ENCODE measurements at regions not wholly inside any gene's neighbourhood (a gene's known extent, or its start where the extent isn't known, plus 50 kb on each side); places are given as distances from the start of the nearest gene placed in this dataset.
"Not testable (repeated sequence)": the region's sequence is repeated elsewhere in the genome, so short reads cannot be mapped to it uniquely, and the experiment has no call there.

DNA sequence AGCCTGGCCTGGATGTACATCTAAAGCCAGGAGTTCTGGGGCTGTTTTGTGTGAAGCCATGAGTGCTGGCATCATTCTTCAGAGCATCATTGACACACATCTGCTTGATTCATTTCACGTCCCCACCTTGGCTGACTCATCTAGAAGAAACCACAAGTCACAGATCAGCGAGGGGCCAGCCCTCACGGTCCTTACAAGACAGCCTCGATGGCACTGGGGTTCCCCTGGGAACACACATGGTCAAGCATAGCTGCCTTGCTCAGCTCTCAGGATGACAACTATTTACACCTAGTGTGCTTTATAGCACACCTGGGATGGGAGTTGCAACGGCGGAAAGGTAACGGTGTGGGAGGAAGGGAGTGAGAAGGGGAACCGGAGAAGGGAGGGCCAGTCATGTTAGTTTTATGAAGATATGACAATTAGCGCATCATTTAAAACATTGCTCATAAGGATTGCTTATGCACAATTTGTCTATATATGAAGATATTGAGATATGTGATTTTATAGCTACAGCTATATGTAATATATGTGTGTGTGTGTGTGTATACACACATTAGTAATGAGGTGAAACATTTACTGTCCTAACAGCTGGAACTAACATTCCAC, 227.1 kb downstream of the RPLP1 start:
- no peak overlapping the region for H3K9ac ChIP-seq (ENCODE audit: low read depth, low read length)
- no peak overlapping the region for H3K4me2 ChIP-seq (ENCODE audit: low read length)
- peaks cover 26% of the 10 kb centered on the region for H3K27me3 ChIP-seq (ENCODE audit: control insufficient read depth, insufficient read depth, low read length)
- no peaks in the 10 kb centered on the region for H3K36me3 ChIP-seq (ENCODE audit: insufficient read depth, low read length)
- no peak overlapping the region for H3K4me3 ChIP-seq (ENCODE audit: low read length)
- peaks cover 2% of the 10 kb centered on the region for H3K9me3 ChIP-seq (replicated peaks; ENCODE audit: low read length)
- no peaks in the 10 kb centered on the region for H3K4me1 ChIP-seq (ENCODE audit: control insufficient read depth, insufficient read depth, low read length)

DNA sequence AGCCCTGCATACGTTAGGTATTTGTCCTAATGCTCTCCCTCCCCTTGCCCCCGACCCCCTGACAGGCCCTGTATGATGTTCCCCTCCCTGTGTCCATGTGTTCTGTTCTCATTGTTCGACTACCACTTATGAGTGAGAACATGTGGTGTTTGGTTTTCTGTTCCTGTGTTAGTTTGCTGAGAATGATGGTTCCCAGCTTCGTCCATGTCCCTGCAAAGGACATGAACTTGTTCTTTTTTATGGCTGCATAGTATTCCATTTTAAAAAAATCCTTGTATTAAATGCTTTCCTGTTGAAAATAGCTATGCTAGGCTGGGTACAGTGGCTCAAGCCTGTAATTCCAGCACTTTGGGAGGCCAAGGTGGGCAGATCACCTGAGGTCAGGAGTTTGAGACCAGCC, 232.2 kb downstream of the RPLP1 start:
- not testable (repeated sequence) for H3K36me3 ChIP-seq (ENCODE audit: insufficient read depth, low read length)

DNA sequence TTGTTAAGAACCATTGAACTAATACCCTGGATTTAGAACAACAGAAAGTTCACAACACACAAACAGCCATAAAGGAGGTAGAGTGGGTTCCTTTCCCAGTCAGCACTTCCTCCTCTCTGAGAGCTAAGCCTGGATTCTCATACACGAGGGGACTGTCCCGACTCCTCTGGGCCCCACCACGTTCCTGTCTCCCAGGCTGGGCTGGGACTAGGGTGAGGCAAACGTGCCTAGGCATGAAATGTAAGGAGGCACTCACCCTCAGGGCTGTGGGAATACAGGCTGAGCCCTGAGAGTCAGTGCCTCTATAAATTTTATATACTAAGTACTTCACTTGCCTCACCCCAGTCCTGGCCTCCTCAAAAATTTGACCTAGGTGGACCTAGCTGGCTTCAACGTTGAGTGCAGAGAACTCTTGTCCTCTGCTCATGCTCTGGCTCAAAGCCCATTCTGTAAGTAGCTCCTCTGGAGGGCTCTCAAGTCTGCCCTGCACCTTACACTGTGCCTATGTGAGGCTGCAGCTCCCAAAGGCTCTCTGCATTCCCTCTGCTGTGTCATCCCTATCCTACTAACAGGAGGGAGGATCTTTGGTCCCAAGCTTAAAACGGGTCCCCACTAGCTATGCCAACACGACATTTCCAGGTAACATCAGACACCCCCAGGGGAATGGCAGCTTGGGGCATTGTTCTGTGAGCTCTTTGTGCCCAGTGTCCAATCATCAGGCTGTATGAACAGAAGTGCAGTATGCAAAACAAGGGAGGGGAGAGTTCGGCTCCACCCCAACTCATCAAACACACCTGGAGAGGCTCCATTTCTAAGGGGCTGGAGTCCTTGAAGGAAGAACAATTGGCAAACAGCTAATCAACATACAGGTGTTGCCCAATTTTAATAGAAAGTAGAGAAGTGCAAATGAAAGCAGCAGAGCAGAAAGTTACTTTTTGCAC, 233.2 kb downstream of the RPLP1 start:
- no peaks in the 10 kb centered on the region for H3K4me1 ChIP-seq (ENCODE audit: control insufficient read depth, insufficient read depth, low read length)
- H3K9me3 ChIP-seq (replicated peaks; ENCODE audit: low read length) = peaks cover 2% of the 10 kb centered on the region
- H3K4me3 ChIP-seq (ENCODE audit: low read length) = no peak overlapping the region
- H3K27me3 ChIP-seq (ENCODE audit: control insufficient read depth, insufficient read depth, low read length) = no peaks in the 10 kb centered on the region
- no peaks in the 10 kb centered on the region for H3K36me3 ChIP-seq (ENCODE audit: insufficient read depth, low read length)
- H3K9ac ChIP-seq (ENCODE audit: low read depth, low read length) = no peak overlapping the region
- H3K4me2 ChIP-seq (ENCODE audit: low read length) = no peak overlapping the region

More for the DNA sequence above, 232.2 kb downstream of the RPLP1 start:
- H3K4me1 ChIP-seq (ENCODE audit: control insufficient read depth, insufficient read depth, low read length); H3K9me3 ChIP-seq (replicated peaks; ENCODE audit: low read length); H3K9ac ChIP-seq (ENCODE audit: low read depth, low read length); H3K4me3 ChIP-seq (ENCODE audit: low read length); H3K4me2 ChIP-seq (ENCODE audit: low read length); H3K27me3 ChIP-seq (ENCODE audit: control insufficient read depth, insufficient read depth, low read length): not testable (repeated sequence)

DNA sequence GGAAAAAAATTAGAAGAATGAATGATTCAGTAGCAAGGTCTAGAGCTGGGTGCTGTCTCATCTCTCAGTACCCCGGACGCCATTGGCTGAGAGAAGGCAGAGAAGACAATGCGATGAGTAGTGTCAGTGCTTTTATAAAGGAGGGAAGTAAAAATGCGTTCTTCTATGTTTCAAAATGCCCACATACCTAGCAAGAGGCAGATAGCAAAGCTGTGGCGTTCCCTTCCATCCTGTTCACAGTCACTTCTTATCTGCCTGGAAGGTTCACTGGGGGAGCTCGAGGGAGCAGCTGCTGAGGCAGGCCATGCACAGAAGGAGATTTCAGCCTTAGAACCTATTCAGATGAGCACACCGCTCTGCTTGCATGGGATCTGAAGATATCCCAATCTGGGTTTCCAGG, 234.0 kb downstream of the RPLP1 start:
- no peak overlapping the region for H3K4me3 ChIP-seq (ENCODE audit: low read length)
- no peaks in the 10 kb centered on the region for H3K27me3 ChIP-seq (ENCODE audit: control insufficient read depth, insufficient read depth, low read length)
- H3K36me3 ChIP-seq (ENCODE audit: insufficient read depth, low read length) = no peaks in the 10 kb centered on the region
- peaks cover 2% of the 10 kb centered on the region for H3K9me3 ChIP-seq (replicated peaks; ENCODE audit: low read length)
- no peak overlapping the region for H3K4me2 ChIP-seq (ENCODE audit: low read length)
- H3K4me1 ChIP-seq (ENCODE audit: control insufficient read depth, insufficient read depth, low read length) = no peaks in the 10 kb centered on the region
- H3K9ac ChIP-seq (ENCODE audit: low read depth, low read length) = no peak overlapping the region

DNA sequence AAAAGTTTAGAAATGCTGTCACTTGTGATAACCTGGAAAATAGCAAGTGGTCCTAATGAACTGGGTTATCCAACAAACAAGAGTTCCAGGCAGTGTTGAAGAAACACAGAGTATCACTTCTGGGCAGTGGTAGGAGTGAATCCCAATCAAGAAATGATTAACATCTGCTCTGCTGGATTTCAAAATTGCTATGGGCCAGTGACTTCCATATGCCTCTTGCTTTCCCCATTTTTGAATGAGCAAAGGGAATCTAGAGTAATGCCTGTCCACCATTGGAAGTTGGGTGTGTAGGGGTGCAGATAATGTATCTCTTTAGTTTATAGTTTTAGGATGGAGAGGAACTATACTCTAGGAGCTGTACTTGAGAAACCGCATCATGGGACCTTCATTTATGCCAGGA, 236.5 kb downstream of the RPLP1 start:
- Histone ChIP-seq H3K27me3 (ENCODE audit: control insufficient read depth, insufficient read depth, low read length) (peaks cover 23% of the 10 kb centered on the region), H3K4me1 (ENCODE audit: control insufficient read depth, insufficient read depth, low read length) (no peaks in the 10 kb centered on the region), H3K36me3 (ENCODE audit: insufficient read depth, low read length) (no peaks in the 10 kb centered on the region), H3K4me3 (ENCODE audit: low read length) (no peak overlapping the region), H3K9me3 (replicated peaks; ENCODE audit: low read length) (no peaks in the 10 kb centered on the region), H3K9ac (ENCODE audit: low read depth, low read length) (no peak overlapping the region), H3K4me2 (ENCODE audit: low read length) (no peak overlapping the region)

DNA sequence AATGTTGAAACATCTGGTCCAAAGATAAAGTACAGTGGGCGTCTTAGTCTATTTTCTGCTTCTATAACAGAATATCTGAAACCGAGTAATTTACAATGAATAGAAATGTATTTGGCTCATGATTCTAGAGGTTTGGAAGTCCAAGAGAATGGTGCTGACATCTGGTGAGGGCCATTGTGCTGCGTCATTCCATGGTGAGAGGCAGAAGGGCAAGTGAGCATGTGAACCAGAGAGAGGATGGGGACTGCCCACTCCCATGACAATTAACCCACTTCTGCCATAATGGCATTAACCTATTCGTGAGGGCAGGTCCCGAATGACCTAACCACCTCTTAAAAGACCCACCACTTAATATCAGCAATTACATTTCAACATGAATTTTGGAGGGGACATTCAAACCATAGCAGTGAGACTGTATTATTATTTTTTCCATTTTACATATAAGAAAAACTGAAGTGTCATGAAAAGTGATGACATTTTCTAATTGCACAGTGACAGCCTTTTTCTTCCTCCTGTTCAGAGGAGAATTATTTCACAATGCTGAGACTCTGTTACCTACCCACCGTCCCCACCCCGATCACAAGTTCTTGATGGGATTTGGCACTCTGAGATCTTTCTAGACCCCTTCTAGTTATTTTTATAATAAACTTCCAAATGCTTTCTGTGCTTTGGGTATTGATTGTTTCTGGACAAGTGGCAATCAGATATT, 238.8 kb downstream of the RPLP1 start:
- H3K27me3 ChIP-seq (ENCODE audit: control insufficient read depth, insufficient read depth, low read length) = peaks cover 27% of the 10 kb centered on the region
- no peaks in the 10 kb centered on the region for H3K36me3 ChIP-seq (ENCODE audit: insufficient read depth, low read length)
- no peak overlapping the region for H3K4me2 ChIP-seq (ENCODE audit: low read length)
- H3K4me1 ChIP-seq (ENCODE audit: control insufficient read depth, insufficient read depth, low read length) = no peaks in the 10 kb centered on the region
- no peaks in the 10 kb centered on the region for H3K9me3 ChIP-seq (replicated peaks; ENCODE audit: low read length)
- no peak overlapping the region for H3K4me3 ChIP-seq (ENCODE audit: low read length)
- H3K9ac ChIP-seq (ENCODE audit: low read depth, low read length) = no peak overlapping the region

DNA sequence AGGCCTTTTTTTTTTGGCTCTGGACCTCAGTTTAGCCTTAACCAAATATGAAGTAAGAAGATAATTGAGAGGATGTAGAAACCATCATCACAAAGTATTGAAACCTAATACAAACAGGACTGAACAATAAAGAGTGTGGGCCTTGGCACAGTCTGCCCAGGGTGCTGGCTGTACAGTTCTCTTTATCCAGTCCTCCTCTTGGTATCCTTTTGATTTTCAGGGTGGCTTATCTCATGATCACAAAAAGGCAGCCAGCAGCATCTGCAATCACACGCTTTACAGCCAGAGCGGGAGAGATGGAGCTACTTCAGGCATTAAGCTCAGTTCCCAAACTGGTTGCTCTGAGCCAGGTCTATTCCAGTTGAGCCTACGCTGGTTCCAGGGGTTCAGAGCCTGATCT, 239.7 kb downstream of the RPLP1 start:
- no peaks in the 10 kb centered on the region for H3K9me3 ChIP-seq (replicated peaks; ENCODE audit: low read length)
- H3K4me1 ChIP-seq (ENCODE audit: control insufficient read depth, insufficient read depth, low read length) = no peaks in the 10 kb centered on the region
- peaks cover 34% of the 10 kb centered on the region for H3K27me3 ChIP-seq (ENCODE audit: control insufficient read depth, insufficient read depth, low read length)
- H3K9ac ChIP-seq (ENCODE audit: low read depth, low read length) = no peak overlapping the region
- no peaks in the 10 kb centered on the region for H3K36me3 ChIP-seq (ENCODE audit: insufficient read depth, low read length)
- no peak overlapping the region for H3K4me3 ChIP-seq (ENCODE audit: low read length)
- H3K4me2 ChIP-seq (ENCODE audit: low read length) = no peak overlapping the region

DNA sequence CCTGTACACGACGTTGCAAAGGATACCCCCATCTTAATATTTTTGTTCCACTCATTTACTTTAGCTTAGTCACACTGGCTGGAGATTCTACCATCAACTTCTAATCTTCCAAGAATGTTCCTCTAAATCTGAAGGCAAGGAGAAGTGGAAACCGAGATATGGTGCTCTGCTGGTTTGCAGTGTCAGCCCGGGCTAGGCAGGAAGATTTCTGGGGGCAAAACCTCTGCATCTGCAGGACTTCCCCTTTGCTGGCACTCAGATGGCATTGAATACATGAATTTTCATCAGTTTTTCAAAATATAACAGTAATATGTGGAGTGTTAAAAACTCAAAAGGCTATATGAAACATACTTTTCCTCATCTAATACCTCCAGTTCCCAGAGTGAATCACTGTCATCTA, 240.4 kb downstream of the RPLP1 start:
- H3K9me3 ChIP-seq (replicated peaks; ENCODE audit: low read length) = no peaks in the 10 kb centered on the region
- no peak overlapping the region for H3K9ac ChIP-seq (ENCODE audit: low read depth, low read length)
- H3K4me2 ChIP-seq (ENCODE audit: low read length) = no peak overlapping the region
- H3K27me3 ChIP-seq (ENCODE audit: control insufficient read depth, insufficient read depth, low read length) = peaks cover 34% of the 10 kb centered on the region
- H3K4me1 ChIP-seq (ENCODE audit: control insufficient read depth, insufficient read depth, low read length) = no peaks in the 10 kb centered on the region
- no peaks in the 10 kb centered on the region for H3K36me3 ChIP-seq (ENCODE audit: insufficient read depth, low read length)
- H3K4me3 ChIP-seq (ENCODE audit: low read length) = no peak overlapping the region

DNA sequence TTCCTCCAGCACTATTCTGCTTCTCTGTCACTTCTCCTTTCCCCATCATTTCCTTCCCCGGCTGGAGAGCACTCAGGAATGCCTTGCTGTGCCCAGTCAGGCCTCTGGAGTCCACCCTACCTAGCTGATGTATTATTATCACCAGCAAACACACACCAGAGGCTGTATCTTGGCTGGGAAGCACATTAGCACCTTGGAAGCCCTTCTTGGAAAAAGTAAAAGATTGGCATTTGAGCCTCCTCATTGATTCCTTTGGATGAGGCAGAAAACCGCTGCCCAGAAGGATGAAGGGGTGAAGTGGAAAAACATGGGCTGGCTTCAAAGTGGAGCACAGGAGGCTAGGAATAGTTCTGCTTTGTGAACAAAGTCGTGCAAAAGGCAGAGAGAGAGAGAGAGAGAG, 244.3 kb downstream of the RPLP1 start:
- Histone ChIP-seq H3K4me3 (ENCODE audit: low read length) (no peak overlapping the region), H3K36me3 (ENCODE audit: insufficient read depth, low read length) (no peaks in the 10 kb centered on the region), H3K27me3 (ENCODE audit: control insufficient read depth, insufficient read depth, low read length) (peaks cover 38% of the 10 kb centered on the region), H3K4me2 (ENCODE audit: low read length) (no peak overlapping the region), H3K4me1 (ENCODE audit: control insufficient read depth, insufficient read depth, low read length) (no peaks in the 10 kb centered on the region), H3K9ac (ENCODE audit: low read depth, low read length) (no peak overlapping the region), H3K9me3 (replicated peaks; ENCODE audit: low read length) (no peaks in the 10 kb centered on the region)

DNA sequence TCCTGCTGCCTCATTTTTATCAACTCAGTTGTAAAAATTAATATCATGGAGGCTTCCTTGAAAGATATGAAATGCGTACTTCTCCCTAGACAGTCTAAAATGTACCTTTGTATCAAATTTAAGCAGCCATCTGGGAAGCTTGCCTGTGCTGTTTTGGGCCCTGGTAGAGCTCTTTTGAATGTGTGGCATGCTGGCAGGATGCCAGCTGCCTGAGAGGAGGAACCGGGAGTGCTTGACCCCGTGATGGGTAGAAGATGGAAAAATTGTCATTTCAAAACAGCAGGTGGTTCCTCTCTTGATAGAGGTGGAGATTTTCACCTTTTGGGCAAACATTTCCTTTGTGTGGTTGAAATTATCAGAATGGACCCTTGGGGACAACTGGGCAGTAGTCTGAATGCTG, 245.3 kb downstream of the RPLP1 start:
- Histone ChIP-seq H3K4me1 (ENCODE audit: control insufficient read depth, insufficient read depth, low read length) (no peaks in the 10 kb centered on the region), H3K27me3 (ENCODE audit: control insufficient read depth, insufficient read depth, low read length) (peaks cover 34% of the 10 kb centered on the region)

DNA sequence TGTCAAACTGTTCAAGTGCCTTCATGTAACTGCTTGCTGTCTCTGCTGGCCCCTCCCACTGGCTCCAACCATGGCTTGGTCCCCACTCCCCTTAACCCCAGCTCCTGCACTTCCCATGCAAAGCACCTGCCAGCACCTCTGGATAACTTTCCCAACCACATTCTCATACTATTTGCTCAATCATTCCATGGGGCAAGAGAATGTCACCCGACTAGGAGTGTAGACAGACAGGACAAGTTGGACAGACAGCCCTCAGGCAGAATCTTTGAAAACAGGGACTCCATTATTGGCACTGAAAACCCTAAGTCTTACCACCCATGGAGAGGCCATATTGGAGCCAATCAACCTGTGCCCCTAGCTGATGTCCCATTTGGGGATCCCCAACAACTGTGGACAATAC, 246.5 kb downstream of the RPLP1 start:
- H3K4me3 ChIP-seq (ENCODE audit: low read length) = no peak overlapping the region

More for the DNA sequence above, 245.3 kb downstream of the RPLP1 start:
- H3K9me3 ChIP-seq (replicated peaks; ENCODE audit: low read length) = no peaks in the 10 kb centered on the region
- no peak overlapping the region for H3K4me2 ChIP-seq (ENCODE audit: low read length)
- no peaks in the 10 kb centered on the region for H3K36me3 ChIP-seq (ENCODE audit: insufficient read depth, low read length)
- H3K9ac ChIP-seq (ENCODE audit: low read depth, low read length) = no peak overlapping the region
- H3K4me3 ChIP-seq (ENCODE audit: low read length) = no peak overlapping the region

More for the DNA sequence above, 246.5 kb downstream of the RPLP1 start:
- H3K9me3 ChIP-seq (replicated peaks; ENCODE audit: low read length) = no peaks in the 10 kb centered on the region
- no peak overlapping the region for H3K9ac ChIP-seq (ENCODE audit: low read depth, low read length)
- H3K27me3 ChIP-seq (ENCODE audit: control insufficient read depth, insufficient read depth, low read length) = peaks cover 26% of the 10 kb centered on the region
- no peaks in the 10 kb centered on the region for H3K4me1 ChIP-seq (ENCODE audit: control insufficient read depth, insufficient read depth, low read length)
- H3K4me2 ChIP-seq (ENCODE audit: low read length) = no peak overlapping the region
- H3K36me3 ChIP-seq (ENCODE audit: insufficient read depth, low read length) = no peaks in the 10 kb centered on the region
